ENCODE measurements at regions not wholly inside any gene's neighbourhood (a gene's known extent, or its start where the extent isn't known, plus 50 kb on each side); places are given as distances from the start of the nearest gene placed in this dataset.
"Not testable (repeated sequence)": the region's sequence is repeated elsewhere in the genome, so short reads cannot be mapped to it uniquely, and the experiment has no call there.

- DNase-seq (ENCODE audit: low read depth): no peak
- H3K4me3 ChIP-seq (ENCODE audit: low read depth, low read length): no peak overlapping the region
- TF ChIP-seq CTCF (IDR thresholded peaks at IDR 0.05; ENCODE audit: low read depth, low read length): no peak
- TF ChIP-seq MYC (IDR thresholded peaks at IDR 0.05; ENCODE audit: low read depth, low read length): no peak
- no peak for TF ChIP-seq POLR2A (IDR thresholded peaks at IDR 0.05; ENCODE audit: extremely low read depth, insufficient read length)
- TF ChIP-seq MAX (IDR thresholded peaks at IDR 0.05; ENCODE audit: low read depth, low read length): no peak
Observed at GRCh38 chr2:124995185-124995912, 970.3 kb downstream of the CNTNAP5 start.

- no peak for DNase-seq (ENCODE audit: low read depth)
- TF ChIP-seq MAX (IDR thresholded peaks at IDR 0.05; ENCODE audit: low read depth, low read length): no peak
- TF ChIP-seq POLR2A (IDR thresholded peaks at IDR 0.05; ENCODE audit: extremely low read depth, insufficient read length): no peak
- TF ChIP-seq CTCF (IDR thresholded peaks at IDR 0.05; ENCODE audit: low read depth, low read length): no peak
- TF ChIP-seq MYC (IDR thresholded peaks at IDR 0.05; ENCODE audit: low read depth, low read length): no peak
- no peak overlapping the region for H3K4me3 ChIP-seq (ENCODE audit: low read depth, low read length)
Observed at GRCh38 chr2:124996406-124996805, 971.3 kb downstream of the CNTNAP5 start.

GRCh38 chr2:124999906-125000305 lies 974.8 kb downstream of the CNTNAP5 start:
- TF ChIP-seq CTCF (IDR thresholded peaks at IDR 0.05; ENCODE audit: low read depth, low read length): no peak
- TF ChIP-seq MAX (IDR thresholded peaks at IDR 0.05; ENCODE audit: low read depth, low read length): no peak
- no peak for TF ChIP-seq POLR2A (IDR thresholded peaks at IDR 0.05; ENCODE audit: extremely low read depth, insufficient read length)
- no peak for TF ChIP-seq MYC (IDR thresholded peaks at IDR 0.05; ENCODE audit: low read depth, low read length)
- H3K4me3 ChIP-seq (ENCODE audit: low read depth, low read length): no peak overlapping the region
- DNase-seq (ENCODE audit: low read depth): no peak

- H3K4me3 ChIP-seq (ENCODE audit: low read depth, low read length): no peak overlapping the region
- no peak for DNase-seq (ENCODE audit: low read depth)
- no peak for TF ChIP-seq CTCF (IDR thresholded peaks at IDR 0.05; ENCODE audit: low read depth, low read length)
- TF ChIP-seq MYC (IDR thresholded peaks at IDR 0.05; ENCODE audit: low read depth, low read length): no peak
- TF ChIP-seq MAX (IDR thresholded peaks at IDR 0.05; ENCODE audit: low read depth, low read length): no peak
- no peak for TF ChIP-seq POLR2A (IDR thresholded peaks at IDR 0.05; ENCODE audit: extremely low read depth, insufficient read length)
Observed at GRCh38 chr2:125004106-125004800, 979.2 kb downstream of the CNTNAP5 start.

- DNase-seq (ENCODE audit: low read depth): no peak
- TF ChIP-seq MAX (IDR thresholded peaks at IDR 0.05; ENCODE audit: low read depth, low read length) (no peak), MYC (IDR thresholded peaks at IDR 0.05; ENCODE audit: low read depth, low read length) (no peak), CTCF (IDR thresholded peaks at IDR 0.05; ENCODE audit: low read depth, low read length) (no peak), POLR2A (IDR thresholded peaks at IDR 0.05; ENCODE audit: extremely low read depth, insufficient read length) (no peak)
- H3K4me3 ChIP-seq (ENCODE audit: low read depth, low read length): no peak overlapping the region
Observed at GRCh38 chr2:125006676-125007075, 981.6 kb downstream of the CNTNAP5 start.

- not testable (repeated sequence) for DNase-seq (ENCODE audit: low read depth); H3K4me3 ChIP-seq (ENCODE audit: low read depth, low read length)
Observed at GRCh38 chr2:125028721-125029120, 1003.6 kb downstream of the CNTNAP5 start.

Data from NB4 (cell line).